ENCODE measurements at regions not wholly inside any gene's neighbourhood (a gene's known extent, or its start where the extent isn't known, plus 50 kb on each side); places are given as distances from the start of the nearest gene placed in this dataset.
"Not testable (repeated sequence)": the region's sequence is repeated elsewhere in the genome, so short reads cannot be mapped to it uniquely, and the experiment has no call there.

DNA sequence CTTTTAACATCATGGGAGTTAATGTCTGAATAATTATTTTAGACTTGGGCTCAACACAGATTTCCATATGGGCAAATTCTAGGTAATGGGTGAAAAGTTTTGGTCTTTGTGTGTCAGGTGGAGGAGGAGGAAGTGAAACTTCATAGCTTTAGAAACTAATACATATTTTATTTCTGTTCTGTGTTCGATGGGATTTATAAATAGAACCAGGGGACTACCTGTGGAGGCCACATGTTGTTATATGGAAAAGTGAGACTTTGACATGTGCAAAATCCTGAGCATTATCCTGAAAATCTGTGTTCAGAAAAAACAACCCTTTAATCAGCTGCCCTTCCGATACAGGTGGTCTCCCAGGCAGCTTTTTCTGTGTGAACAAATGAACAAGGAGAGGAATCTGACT, 209.5 kb downstream of the SOX2 start:
- DNase-seq (ENCODE audit: low read depth), result no peak

DNA sequence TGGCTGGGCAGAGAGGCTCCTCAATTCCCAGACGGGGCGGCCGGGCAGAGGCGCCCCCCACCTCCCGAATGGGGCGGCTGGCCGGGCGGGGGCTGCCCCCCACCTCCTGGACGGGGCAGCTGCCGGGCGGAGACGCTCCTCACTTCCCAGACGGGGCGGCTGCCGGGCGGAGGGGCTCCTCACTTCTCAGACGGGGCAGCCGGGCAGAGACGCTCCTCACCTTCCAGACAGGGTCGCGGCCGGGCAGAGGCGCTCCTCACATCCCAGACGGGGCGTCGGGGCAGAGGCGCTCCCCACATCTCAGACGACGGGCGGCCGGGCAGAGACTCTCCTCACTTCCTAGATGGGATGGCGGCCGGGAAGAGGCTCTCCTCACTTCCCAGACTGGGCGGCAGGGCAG, 214.1 kb downstream of the SOX2 start:
- not testable (repeated sequence) for DNase-seq (ENCODE audit: low read depth)

DNA sequence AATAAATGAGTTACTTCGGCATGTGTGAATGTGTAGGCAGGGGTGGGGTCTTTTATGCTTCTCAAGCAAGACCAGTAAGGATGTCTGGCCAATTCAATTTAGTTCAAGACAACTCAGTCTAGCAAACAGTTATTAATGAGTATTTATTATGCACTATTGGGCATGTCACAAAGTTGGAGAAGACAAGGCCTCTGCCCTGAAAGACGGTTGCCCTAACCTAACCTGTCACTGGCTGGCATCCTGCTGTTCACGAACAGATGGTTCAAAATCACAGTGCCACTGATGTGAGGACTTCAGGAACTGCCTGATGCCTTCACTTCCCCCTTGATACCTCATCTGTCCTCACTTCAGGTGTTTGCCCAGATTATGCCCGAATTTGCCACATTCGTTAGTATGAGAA, 217.8 kb downstream of the SOX2 start:
- DNase-seq (ENCODE audit: low read depth), result no peak

DNA sequence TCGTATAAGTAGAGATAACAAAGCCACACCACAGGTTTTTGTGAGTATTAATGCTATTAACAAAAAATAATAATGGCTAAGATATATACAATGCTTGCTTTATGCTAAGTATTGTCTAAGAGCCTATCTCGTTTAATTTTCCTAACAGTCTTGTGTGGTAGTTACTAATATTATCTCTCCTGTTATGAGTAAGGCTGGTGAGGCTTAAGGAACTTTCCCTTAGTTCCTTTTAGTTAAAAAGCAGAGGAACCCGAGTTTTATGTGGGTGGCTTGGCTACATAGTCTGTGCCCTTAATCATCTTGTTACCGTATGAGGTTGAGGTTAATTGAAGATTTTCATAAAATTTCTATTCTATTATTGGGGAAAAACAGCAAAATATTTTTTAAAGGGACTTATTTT, 218.4 kb downstream of the SOX2 start:
- no peak for DNase-seq (ENCODE audit: low read depth)

DNA sequence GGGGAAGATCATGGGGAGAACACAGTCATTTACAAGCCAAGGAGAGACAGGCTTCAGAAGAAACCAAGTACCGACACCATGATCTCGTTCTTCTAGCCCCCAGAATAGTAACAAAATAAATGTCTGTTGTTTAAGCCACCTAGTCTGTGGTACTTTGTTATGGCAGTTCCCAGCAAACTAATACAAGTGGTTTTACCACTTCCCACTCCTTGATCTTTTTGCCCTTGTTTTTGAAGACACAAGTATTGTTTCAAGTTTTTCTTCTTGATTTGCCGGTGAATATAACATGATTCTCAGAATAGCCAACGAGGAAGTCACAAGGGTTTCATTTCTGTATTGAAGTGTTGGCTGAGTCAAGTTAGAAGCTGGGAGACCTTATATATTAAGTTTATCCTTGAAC, 220.3 kb downstream of the SOX2 start:
- no peak for DNase-seq (ENCODE audit: low read depth)

DNA sequence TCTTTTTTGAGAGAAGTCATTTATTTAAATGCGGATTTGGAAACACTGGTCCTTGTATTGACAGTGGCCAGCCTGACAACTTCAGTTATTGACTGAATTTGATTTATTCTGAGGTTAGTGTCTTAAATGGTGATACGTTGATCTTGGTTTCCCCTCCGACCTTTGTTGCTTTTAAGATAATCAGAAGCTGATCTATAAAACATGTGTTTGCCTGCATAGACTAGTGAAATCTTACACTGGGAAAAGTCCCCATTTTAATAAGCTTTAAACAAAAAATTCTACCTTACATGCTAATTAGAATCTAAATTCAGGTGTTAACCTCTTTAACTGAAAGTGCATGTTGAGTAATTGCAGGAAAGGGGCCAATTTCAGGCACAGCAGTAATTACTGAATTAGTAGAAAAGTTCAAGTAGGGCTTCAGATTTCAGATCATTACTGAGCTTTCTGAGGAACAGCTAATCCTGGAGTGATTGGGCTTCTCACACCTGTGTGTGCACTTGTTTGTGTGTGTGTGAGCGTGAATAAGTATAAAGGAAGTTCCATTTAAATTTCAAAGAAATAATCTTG, 221.4 kb downstream of the SOX2 start:
- no peak for DNase-seq (ENCODE audit: low read depth)

DNA sequence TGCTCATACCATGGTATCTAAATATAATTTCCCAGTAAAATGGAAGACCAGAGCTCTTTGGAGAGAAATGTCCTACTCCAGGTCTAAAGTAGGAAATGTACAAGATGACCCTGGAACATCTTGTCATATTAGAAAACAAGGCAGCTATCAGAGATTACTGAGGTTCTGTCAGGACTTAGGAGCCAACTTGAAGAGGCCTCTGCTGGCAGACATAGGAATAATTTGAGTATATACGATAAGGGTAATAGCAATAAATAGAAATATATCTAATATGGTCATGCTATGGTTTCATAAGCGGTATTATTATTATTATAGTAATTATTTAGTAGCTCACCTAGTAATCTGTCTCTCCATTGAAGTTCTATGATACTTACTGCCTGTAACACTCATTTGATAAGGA, 224.2 kb downstream of the SOX2 start:
- no peak for DNase-seq (ENCODE audit: low read depth)

DNA sequence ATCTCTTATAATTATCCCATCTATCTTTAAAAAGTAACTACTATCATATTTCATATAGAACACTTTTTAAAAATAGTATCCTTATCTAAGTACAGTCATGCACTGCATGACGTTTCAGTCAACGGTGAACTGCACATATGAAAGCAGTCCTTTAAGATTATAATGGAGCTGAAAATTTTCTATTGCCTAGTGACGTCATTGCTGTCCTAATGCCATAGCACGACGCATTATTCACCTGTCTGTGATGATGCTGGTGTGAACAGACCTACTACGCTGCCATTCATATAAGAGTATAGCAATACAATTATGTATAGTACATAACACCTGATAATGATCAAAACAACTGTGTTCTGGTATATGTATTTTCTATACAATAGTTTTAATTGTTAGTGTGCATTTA, 225.0 kb downstream of the SOX2 start:
- no peak for DNase-seq (ENCODE audit: low read depth)

DNA sequence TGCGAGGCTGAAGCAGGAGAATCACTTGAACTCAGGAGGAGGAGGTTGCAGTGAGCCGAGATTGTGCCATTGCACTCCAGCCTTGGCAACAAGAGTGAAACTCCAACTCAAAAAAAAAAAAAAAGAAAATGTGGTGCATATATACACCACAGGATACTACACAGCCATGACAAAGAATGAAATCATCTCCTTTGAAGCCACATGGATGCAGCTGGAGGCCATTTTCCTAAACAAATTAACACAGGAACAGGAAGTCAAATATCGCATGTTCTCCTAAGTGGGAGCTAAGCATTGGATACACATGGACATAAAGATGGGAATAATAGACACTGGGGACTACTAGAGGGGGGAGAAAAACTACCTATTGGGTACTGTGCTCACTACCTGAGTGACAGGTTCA, 226.9 kb downstream of the SOX2 start:
- not testable (repeated sequence) for DNase-seq (ENCODE audit: low read depth)

DNA sequence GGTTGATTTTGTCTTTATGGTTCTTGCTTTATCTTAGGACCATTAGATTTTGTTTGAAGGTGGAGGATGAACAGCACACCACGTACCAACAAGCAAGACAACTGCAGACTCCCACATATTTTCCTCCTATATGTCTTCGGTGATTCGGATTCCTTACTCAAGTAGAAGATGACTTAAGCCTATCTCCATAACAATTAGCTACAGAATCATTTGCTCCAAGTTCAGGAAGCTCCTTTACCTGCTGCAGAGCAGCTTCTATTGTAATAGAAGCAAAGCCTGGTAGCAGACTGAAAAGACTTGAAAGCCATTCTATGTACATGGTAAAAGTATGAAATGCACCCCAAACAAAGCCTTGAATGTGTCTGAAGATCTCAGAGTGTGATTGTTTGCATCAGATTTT, 229.0 kb downstream of the SOX2 start:
- DNase-seq (ENCODE audit: low read depth), result no peak

DNA sequence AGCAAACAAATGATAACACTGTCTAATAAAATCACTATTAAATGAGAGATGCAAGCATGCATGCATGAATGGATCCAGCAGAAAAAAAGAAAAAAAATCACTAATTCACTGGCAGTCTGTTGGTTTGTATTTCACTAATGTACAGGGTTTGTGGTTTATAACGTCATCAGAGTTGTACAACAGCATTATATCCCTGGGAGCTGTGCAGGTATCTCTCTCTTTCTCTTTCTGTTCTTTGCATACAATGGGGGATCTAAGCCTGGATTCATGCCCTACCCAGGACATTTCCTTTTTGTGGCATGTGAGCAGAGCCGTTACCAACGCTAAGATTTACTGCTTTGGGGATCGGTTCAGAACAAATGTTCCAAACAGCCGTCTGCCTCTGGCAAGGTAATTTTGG, 229.5 kb downstream of the SOX2 start:
- DNase-seq (ENCODE audit: low read depth), result no peak

DNA sequence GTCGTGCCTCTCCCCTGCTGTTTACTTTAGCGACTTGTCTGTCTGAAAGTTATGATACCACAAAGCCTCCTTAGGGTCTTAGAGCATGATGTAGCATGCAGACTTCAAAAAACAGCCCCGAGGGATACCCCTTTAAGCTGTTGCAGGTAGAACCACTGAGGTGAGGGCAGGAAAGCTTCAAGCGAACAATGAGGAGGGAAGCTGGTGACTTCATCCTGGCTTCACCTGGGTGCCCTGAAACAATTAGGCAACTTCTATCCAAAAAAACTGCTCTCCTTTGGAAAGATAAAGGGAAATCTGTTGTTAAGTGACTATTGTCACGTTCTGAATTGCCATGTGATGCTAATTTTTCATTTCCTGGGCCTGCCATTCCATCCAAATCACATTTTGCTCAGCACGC, 231.6 kb downstream of the SOX2 start:
- DNase-seq (ENCODE audit: low read depth), result no peak

DNA sequence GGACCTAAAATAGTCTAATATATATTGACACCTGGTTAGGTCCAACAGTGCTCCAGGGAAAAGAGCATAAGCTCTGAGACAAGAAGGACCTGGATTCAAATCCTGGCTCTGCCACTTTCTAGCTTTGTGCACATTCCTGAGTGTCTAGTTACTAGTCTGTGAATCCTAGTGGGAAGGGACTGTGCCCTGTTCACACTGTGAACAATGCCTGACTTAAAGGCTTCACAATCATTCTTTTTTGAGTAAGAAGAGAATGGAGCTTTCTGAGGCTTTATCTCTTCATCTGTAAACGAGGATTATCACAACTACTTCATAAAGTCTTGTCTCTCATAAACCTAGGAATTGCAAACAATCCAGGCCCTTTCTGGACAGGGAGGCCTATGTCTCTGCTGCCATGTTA, 235.9 kb downstream of the SOX2 start:
- DNase-seq (ENCODE audit: low read depth), result no peak

DNA sequence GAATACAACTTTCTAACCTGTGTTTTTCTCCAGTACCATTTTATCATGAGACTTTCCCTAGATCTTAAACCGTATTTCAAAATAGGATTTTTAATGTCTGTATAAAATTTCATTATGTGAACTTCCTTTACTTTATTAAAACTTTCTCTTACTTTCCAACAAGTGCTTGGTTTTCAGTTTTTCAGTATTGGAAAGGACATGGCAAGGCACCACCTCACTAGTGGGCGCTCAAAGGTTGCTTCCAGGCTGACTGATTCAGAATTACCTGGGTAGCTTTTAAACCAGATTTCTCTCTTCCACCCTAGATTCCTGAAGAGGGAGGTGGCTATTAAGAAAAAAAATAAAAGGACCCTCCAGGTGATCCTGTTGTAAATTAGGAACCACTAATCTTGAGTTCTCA, 236.6 kb downstream of the SOX2 start:
- DNase-seq (ENCODE audit: low read depth), result no peak

DNA sequence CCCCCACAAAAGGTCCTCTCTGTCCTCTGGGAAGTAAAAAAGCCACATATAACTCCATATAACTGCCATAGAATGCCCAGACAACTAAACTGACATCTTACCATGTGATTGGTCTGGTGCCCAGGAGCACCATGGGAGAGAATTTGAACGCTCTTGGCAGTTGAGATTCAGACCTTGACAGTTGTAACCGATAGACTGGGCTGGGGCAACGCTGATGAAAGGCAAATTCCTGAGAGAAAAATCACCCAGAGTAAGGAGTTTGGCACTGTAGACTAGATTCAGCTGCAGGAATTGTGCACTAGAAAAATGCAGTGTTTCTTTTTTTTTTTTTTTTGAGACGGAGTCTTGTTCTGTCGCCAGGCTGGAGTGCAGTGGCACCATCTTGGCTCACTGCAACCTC, 240.5 kb downstream of the SOX2 start:
- no peak for DNase-seq (ENCODE audit: low read depth)

DNA sequence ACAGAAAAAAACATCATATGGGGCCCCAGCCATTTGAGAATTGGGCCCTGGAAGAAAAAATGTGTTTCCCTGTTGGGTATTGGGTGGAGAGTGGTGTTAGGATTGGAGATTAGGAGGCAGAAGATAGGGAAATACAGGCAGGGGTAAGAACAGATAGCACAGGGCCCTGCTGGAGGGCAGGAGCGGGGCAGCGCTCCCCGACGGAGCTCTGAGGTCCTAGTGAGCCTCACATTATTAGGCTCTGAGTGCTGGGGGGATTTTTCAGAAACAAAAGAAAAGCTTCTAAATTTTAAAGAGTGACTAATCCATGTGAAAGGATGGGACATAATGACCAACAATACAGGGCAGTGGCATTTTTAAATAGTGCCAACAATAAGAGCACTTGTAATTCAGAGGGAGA, 241.2 kb downstream of the SOX2 start:
- DNase-seq (ENCODE audit: low read depth), result no peak

DNA sequence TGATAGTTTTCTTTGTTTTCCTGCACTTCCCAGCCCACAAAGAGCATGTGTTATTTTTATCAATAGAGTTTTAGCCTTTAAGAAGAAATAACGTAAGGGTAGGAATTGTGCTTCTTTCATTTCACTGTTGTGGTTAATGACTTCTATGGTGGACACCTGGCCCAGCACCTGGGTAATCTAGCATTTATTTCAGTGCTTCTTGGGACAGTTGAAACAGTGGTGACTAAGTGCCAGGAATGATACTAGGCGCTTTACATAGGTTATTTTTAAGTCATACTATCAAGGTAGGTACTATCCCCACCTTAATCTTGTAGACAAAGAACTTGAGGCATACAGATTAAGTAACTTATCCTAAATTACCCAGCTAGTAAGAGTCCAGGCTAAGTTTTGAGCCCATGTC, 243.8 kb downstream of the SOX2 start:
- DNase-seq (ENCODE audit: low read depth), result no peak

DNA sequence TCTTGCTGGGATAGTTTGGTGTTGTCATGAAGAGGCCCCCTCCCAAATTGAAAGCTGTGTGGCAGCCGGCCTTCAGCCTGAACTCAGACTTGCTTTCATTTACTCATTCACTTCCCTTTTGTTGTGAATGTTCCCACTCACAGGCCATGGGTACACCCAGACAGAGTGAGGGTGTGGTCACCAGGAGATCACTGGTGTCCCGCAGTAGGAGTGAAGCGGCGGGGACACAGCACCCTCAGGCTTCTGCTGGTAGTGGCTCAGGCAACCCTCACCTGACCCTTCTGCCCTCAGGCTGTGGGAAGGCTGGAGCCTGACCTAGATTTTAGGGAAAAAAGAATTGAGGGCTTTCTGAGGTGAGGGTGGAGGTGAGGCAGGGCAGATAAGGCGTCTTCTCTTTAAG, 244.4 kb downstream of the SOX2 start:
- no peak for DNase-seq (ENCODE audit: low read depth)

DNA sequence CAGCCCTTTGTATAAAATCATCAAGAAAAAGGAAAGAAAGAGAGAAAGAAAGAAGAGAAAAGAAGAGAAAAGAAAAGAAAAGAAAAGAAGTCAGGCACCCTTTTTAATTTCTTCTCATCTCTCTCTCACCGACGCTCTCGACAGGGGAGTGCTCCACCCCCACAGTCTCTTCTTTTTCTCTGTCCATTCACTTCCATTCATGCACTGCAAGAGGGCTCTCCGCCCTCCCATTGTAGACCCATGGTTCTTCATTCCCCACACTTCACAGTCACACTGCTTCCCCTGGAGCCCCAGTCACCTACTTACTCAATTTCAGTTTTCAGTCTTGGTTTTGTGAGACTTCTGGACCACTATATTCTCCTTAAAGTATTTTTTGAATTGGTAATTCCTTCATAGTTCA, 254.7 kb downstream of the SOX2 start:
- no peak for DNase-seq (ENCODE audit: low read depth)

DNA sequence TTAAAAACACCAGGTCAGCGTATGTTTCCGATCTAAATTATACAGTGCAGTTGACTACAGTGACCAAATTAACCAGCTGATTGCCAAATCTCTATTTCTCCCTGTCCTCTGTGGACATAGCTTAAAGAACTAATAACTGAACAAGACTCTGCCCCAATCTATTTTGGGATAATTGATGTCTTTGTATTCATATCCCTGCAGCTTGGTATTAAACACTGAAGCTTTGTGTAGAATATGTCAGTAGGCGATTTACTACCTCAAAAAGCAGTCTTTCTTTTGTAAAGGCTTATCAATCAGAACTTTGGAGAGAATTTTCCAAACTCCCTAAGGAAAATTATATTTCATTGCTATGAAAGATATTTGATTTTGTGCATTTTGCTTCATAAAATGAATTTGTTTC, 258.2 kb downstream of the SOX2 start:
- DNase-seq (ENCODE audit: low read depth), result no peak

DNA sequence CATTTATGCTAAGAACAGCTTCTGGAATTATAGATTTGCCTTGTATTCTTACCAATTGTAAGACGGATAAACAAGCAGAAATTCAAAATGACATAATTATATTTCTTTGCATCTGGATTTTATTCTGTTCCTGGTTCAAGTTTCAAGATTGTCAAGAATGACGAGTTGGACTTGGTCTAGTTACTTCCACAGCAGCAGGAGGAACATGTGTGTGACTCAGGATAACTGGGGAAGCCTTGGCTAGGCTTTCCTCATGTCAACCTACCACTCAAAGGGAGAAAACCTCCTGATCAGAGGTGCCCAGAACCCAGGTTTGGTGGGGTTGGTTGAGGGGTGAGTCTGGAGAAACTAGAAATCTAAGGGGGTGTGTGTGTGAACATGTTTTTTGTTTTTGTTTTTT, 259.7 kb downstream of the SOX2 start:
- no peak for DNase-seq (ENCODE audit: low read depth)

DNA sequence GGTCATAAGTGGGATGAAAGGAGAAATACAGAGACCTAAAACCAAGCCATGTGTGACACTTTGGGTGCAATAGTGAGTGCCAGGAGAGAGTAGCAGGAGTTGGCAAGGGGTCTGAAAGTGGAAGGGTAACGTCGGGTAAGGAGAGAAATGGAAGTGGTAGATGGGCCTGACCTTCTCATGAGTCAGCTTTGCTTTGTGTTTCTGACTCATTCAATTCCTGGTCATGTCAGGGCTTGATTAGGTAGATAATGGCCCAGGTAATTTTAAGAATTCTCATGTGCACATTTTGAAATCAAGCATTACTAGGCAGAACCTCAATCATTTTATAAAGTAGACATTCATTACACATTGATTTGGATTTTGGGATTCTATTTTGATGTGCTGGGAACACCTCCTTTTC, 262.5 kb downstream of the SOX2 start:
- no peak for DNase-seq (ENCODE audit: low read depth)

DNA sequence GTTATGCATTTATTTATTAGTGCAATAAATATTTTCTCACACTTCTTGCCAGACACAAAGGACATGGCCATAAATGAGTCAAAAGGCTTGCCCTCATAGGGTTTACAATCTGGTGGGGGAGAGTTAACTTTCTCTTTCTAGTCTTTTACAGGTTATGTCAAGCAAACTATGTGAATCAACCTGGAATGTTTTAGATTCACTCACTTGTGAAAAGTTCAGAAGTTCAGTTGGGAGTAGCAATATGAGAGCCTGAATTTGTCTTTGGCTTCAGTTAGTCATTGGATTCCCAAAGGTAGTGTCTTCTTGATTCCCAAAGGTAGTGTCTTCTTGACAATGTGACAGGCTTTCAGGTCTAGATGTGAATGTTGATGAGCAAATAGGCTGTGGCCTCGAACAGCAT, 264.8 kb downstream of the SOX2 start:
- no peak for DNase-seq (ENCODE audit: low read depth)

DNA sequence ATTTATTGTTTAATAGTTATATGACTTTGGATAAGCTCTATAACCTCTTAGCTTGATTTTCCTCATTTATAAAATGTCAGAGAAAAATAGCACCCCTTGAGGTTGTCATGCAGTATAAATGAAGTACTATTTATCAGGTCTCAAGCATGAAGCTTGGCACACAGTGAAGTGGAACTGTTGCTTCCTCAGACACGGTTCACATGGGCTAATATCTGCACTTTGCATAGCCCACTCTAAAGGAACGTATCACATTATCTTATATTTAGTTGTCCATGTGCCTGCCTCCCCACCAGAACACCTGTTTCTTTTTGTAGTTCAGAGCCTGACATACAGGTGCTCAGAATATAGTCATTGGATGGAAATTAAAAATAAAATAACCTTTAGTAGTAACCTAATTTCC, 273.7 kb downstream of the SOX2 start:
- DNase-seq (ENCODE audit: low read depth), result no peak

DNA sequence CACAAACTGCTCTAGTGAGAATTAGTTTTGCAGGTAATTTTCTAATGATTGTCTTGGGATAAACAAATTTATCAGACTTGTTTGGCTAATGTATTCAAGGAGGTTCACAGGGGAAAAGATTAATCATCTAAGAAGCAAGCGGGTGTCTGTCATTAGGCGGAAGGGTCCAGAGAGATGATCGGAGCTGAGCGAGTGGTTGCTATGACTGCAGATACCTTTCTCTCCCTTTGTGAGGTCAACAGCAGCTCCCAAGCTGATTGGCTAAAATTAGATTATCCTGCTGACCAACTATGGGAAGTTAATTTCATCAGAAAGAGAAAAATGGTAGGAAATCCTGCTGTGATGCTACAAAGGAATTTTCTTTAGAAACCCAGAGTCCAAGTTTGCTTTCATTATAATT, 276.0 kb downstream of the SOX2 start:
- DNase-seq (ENCODE audit: low read depth), result no peak

Measured in activated T-helper 1 cell treated with Interleukin-2 at 50 U/mL for 16 hours (primary cell).